Activated CD8-positive, alpha-beta T cell treated with anti-CD3 and anti-CD28 coated beads for 36 hours (primary cell): ENCODE measurements at regions not wholly inside any gene's neighbourhood (a gene's known extent, or its start where the extent isn't known, plus 50 kb on each side); places are given as distances from the start of the nearest gene placed in this dataset.

ENCODE experiments used
- ATAC-seq: fragments of 200-7000 bp; cut with Tn5 transposase; one replicate; pipeline ENCODE4 v1.10.0; 2021; ENCODE audit warnings: mild to moderate bottlenecking, moderate library complexity
- CTCF ChIA-PET: fragments of 350-600 bp; sonication (Branson Sonifier 250); formaldehyde crosslinking; loops from one replicate; lab custom pipeline; 2021; ENCODE audit warnings: antibody characterized with exemption; lab: Charles Lee
- POLR2A ChIA-PET: fragments of 350-600 bp; sonication (Branson Sonifier 250); formaldehyde crosslinking; loops from one replicate; lab custom pipeline; 2021; ENCODE audit warnings: antibody characterized with exemption; lab: Charles Lee
- DNase-seq: peaks from one replicate; pipeline ENCODE4 v3.0.0-alpha.2; 2020
- H3K27ac Mint-ChIP-seq: one replicate; pipeline ENCODE4 v1.8.0; 2021; ENCODE audit warnings: mild to moderate bottlenecking, mixed read lengths
- H3K27me3 Mint-ChIP-seq: one replicate; pipeline ENCODE4 v1.8.0; 2021; ENCODE audit warnings: mixed read lengths
- H3K36me3 Mint-ChIP-seq: one replicate; pipeline ENCODE4 v1.8.0; 2021; ENCODE audit warnings: low read depth, mixed read lengths
- H3K4me1 Mint-ChIP-seq: one replicate; pipeline ENCODE4 v1.8.0; 2021; ENCODE audit warnings: low read depth, mixed read lengths
- H3K4me3 Mint-ChIP-seq: one replicate; pipeline ENCODE4 v1.8.0; 2021; ENCODE audit warnings: mild to moderate bottlenecking, moderate library complexity, mixed read lengths
- H3K9me3 Mint-ChIP-seq: one replicate; pipeline ENCODE4 v1.8.0; 2021; ENCODE audit warnings: mixed read lengths
- intact Hi-C: fragments of 100-400 bp; cut with micrococcal nuclease; formaldehyde crosslinking; loops from one replicate; pipeline ENCODE4 v1.10.0; 2022
- TF ChIP-seq, protein P1 (sequence below): fragments of 200-600 bp; IDR thresholded peaks from one replicate; pipeline ENCODE4 v1.8.0; 2022; ENCODE audit warnings: antibody characterized with exemption, mild to moderate bottlenecking

DNA sequence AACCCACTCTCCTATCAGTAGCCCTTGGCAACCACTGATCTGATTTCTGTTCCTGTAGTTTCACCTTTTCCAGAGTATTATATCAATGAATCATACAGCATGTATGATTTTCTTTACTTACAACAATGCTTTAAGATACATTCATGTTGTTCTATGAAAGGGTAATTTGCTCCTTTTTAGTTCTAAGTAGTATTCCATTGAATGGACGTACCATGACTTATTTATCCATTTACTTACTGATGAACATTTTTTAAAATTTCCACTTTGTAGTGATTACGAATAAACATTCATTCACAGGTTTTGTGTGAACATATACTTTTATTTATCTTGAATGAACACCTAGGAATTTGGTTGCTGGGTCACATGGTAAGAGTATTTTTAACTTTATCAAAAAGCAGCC is 620.8 kb downstream of the HTR1A start:
- ChIA-PET POLR2A (interaction anchor here (0.5 kb wide), 1 partner anchor 1746 kb away, joined by 5 read pairs; no protein-coding TSS in a partner anchor), CTCF (no interaction called here)
- intact Hi-C loops, result no loop called here

DNA sequence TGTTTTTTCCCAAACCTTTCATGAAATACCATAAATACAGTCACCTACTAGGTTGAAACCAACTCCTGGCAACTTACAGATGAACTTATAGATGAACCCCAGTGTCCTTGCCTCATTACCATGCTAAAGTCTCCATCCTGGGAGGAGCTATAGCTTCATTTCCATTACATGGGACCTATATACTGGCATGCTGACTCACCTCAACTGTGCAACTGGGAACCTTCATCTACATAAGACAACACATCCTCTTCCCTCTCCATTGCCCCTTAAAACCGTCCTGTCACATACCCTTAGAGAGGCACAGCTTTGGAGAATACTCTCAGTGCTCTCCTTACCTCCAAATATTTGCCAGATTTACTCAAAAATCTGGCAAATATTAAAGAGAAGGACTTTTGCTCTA is 638.3 kb downstream of the HTR1A start:
- peaks cover 3% of the 10 kb centered on the region for H3K9me3 Mint-ChIP-seq
- ChIA-PET CTCF (no interaction called here), POLR2A (no interaction called here)

More for the DNA sequence above, 620.8 kb downstream of the HTR1A start:
- no peak overlapping the region for H3K27ac Mint-ChIP-seq
- no peaks in the 10 kb centered on the region for H3K27me3 Mint-ChIP-seq
- peaks cover 6% of the 10 kb centered on the region for H3K9me3 Mint-ChIP-seq
- no peaks in the 10 kb centered on the region for H3K36me3 Mint-ChIP-seq
- DNase-seq (no peak), ATAC-seq (no peak)
- H3K4me1 Mint-ChIP-seq, result no peaks in the 10 kb centered on the region
- no peak overlapping the region for H3K4me3 Mint-ChIP-seq
- TF ChIP-seq, protein P1, sequence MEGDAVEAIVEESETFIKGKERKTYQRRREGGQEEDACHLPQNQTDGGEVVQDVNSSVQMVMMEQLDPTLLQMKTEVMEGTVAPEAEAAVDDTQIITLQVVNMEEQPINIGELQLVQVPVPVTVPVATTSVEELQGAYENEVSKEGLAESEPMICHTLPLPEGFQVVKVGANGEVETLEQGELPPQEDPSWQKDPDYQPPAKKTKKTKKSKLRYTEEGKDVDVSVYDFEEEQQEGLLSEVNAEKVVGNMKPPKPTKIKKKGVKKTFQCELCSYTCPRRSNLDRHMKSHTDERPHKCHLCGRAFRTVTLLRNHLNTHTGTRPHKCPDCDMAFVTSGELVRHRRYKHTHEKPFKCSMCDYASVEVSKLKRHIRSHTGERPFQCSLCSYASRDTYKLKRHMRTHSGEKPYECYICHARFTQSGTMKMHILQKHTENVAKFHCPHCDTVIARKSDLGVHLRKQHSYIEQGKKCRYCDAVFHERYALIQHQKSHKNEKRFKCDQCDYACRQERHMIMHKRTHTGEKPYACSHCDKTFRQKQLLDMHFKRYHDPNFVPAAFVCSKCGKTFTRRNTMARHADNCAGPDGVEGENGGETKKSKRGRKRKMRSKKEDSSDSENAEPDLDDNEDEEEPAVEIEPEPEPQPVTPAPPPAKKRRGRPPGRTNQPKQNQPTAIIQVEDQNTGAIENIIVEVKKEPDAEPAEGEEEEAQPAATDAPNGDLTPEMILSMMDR, result no peak

DNA sequence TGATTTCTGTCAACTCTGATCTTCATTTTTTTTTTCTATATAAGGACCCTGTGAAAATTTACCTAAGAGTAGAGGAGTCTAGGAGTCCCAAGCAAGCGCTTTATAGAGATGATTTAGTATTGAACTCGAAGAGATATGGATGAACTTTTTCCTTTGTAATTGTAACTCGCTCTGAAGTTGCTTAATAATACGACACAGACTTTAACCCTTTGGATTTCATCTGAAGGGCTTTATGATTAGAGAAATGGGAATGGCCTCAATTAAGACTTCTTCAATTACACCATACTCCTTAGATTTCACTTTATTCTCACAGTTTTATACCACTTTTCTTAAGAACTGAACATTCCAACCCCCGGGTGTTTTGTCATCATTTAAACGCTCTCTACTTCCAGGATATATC is 647.7 kb downstream of the HTR1A start:
- no peaks in the 10 kb centered on the region for H3K4me1 Mint-ChIP-seq
- intact Hi-C loops, result no loop called here
- CTCF ChIA-PET, result no interaction called here
- no peaks in the 10 kb centered on the region for H3K36me3 Mint-ChIP-seq
- no peak for ATAC-seq
- no peaks in the 10 kb centered on the region for H3K27me3 Mint-ChIP-seq
- peaks cover 4% of the 10 kb centered on the region for H3K9me3 Mint-ChIP-seq
- POLR2A ChIA-PET, result no interaction called here
- TF ChIP-seq, protein P1, result no peak
- H3K4me3 Mint-ChIP-seq, result no peak overlapping the region
- H3K27ac Mint-ChIP-seq, result no peak overlapping the region
- DNase-seq, result no peak

More for the DNA sequence above, 638.3 kb downstream of the HTR1A start:
- Mint-ChIP-seq H3K27me3 (no peaks in the 10 kb centered on the region), H3K27ac (no peak overlapping the region), H3K4me1 (no peaks in the 10 kb centered on the region), H3K36me3 (no peaks in the 10 kb centered on the region), H3K4me3 (no peak overlapping the region)
- TF ChIP-seq, protein P1, result no peak
- intact Hi-C loops, result no loop called here
- DNase-seq, result no peak
- no peak for ATAC-seq

DNA sequence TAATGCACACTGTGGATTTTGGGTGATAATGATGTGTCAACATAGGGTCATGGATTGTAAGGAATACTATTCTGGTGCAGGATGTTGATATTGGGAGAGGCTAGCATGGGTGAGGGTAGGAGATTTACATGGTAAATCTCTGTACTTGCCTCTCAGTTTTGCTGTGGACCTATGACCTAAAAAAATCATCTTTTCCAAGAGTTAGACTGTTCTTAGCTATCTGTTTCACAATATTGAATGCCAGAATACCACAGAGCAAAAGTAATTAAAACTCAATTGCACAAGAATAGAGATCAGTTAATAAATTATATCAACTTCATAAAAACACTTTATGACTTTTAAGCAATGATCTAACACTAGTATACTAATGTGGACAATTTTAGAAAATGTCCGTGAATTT is 651.6 kb downstream of the HTR1A start:
- H3K27me3 Mint-ChIP-seq, result no peaks in the 10 kb centered on the region
- H3K36me3 Mint-ChIP-seq, result no peaks in the 10 kb centered on the region
- intact Hi-C loops, result no loop called here
- CTCF ChIA-PET, result no interaction called here
- no peak for DNase-seq
- TF ChIP-seq, protein P1, result no peak
- POLR2A ChIA-PET, result no interaction called here
- H3K4me1 Mint-ChIP-seq, result no peaks in the 10 kb centered on the region
- no peak overlapping the region for H3K4me3 Mint-ChIP-seq
- no peak overlapping the region for H3K27ac Mint-ChIP-seq
- ATAC-seq, result no peak
- H3K9me3 Mint-ChIP-seq, result no peaks in the 10 kb centered on the region

DNA sequence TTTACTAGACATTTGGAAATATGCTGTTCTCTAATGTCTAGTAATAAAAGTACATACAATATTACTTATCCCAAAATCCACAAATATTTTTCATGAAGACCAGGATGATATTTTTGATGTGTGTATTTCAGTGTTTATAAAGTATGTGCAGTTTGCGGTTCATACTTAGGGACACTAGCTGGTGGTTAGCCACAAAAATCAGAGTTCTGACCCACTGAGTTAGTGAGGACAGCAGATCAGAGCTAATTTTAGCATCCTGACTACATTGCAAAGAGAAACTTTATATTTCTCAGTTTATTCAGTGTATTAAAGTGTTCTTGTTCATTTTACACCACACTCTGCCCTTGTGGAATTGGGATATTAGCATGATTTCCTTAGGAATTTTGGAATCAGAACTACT is 655.3 kb downstream of the HTR1A start:
- Mint-ChIP-seq H3K4me1 (no peaks in the 10 kb centered on the region), H3K9me3 (peaks cover 5% of the 10 kb centered on the region), H3K36me3 (no peaks in the 10 kb centered on the region), H3K27ac (no peak overlapping the region), H3K27me3 (no peaks in the 10 kb centered on the region), H3K4me3 (no peak overlapping the region)
- TF ChIP-seq, protein P1, result no peak
- CTCF ChIA-PET, result no interaction called here
- intact Hi-C loops, result no loop called here
- POLR2A ChIA-PET, result no interaction called here
- DNase-seq (no peak), ATAC-seq (no peak)
